HG02623 (cell line): ENCODE measurements at regions not wholly inside any gene's neighbourhood (a gene's known extent, or its start where the extent isn't known, plus 50 kb on each side); places are given as distances from the start of the nearest gene placed in this dataset.

Source experiments
- ATAC-seq: cut with Tn5 transposase; IDR thresholded peaks from one replicate; pipeline ENCODE4 v1.9.1; 2021; ENCODE audit warnings: moderate library complexity; ENCODE audit not compliant: unreplicated experiment

DNA sequence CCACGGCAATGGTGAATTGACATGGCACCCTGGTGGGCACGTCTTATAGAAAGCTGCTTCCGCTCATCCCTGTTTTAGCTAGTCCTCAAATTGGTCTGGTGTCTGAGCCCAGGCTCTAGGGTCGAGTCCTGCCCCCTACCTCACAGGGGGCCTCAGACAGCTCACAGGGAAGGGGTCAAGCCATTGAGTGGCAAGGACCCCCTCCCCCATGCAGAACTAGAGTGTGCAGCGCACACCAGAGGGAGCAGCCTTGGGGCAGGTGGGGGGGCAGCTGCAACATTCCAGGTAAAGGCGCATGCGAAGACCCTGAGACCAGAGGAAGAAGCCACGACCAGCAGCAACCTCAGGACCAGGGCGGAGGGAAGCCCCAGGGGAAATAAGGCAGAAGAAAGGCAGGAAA is 240.4 kb upstream of the PPP2R2D start:
- ATAC-seq = no peak

DNA sequence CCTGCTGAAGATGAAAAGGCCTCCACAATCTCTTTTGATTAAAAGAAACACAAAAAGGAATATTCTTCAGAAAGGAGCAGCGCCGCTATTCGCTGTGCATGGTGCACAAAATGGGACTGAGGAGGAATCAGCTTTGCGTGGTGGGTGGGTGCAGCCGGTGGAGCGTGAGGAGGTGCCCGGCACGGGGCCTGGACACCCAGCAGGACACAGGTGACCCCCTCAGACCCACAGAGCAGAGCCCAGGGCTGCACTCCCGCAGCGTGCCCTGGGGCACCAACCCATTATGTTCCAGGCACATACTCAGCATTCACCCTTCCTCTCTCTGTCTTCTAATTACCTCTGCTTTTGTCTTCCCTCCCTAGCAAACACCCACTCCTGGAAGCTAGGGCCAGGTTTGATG is 238.0 kb upstream of the PPP2R2D start:
- no peak for ATAC-seq

DNA sequence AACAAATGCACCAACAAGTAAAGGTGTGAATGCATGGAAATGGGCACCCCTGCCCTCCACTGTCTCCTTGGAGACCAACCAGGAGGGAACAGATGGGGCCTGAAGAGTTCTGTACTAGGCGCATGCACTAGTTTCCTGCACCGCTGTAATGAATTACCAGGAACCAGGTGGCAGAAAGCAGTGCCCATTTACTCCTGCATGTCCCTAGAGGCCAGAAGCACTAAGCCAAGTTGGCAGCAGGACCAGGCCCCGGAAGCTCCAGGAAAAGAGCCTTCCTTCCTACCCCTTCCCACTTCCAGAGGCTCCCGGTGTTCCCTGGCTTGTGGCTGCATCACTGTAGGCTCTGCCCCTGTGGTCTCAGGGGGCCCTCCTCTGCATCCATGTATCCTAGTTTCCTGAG is 237.5 kb upstream of the PPP2R2D start:
- no peak for ATAC-seq

DNA sequence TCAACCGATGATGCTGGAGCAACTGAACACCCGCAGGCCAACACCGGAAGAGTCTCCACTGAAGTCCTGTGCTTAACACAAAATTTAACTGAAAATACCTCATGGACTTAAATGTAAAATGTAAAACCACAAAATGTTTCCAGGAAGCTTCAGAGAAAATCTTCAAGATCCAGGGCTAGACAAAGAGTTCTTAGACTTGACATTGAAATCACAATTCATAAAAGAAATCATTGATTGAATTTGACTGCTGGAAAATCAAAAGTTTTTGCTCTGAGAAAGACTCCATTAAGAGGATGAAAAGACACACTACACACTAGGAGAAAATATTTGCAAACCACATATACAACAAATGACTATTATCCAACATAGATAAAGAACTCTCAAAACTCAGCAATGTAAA is 234.7 kb upstream of the PPP2R2D start:
- no peak for ATAC-seq

DNA sequence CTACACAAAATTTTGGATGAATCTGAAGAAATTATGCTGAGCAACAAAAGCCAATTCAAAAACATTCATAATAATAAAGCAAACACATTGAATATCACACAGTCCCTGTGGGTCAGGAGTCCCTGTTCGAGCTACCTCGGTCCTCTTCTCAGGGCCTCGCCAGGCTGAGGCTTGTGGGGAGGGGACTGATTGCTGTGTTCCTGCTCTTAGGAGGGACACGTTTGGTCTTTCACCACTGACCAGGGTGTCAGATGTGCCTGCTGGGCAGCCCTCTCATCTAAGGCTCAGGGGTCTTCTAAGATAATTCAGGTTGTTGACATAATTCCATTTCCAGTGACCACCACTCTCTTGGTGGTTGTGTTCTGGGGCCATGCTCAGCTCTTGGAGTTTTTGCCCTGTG is 233.8 kb upstream of the PPP2R2D start:
- ATAC-seq = no peak

DNA sequence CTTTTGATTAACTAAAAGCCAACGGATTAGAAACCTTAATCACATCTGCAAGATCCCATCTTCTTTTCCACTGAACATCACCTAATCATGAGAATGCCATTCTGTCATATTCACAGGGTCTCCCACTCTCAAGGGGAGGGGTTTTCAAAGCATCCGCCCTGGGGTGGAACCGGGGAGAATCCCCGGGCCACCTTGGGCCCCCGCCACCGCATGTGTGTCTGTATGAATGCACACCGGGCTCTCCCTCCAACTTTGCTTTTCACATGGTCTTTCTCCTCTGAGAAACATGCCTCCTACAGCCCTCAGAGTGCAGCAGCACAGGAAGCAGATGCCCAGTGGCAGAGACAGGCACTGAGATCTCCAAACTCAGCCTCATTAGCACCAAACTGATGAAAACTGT is 233.2 kb upstream of the PPP2R2D start:
- no peak for ATAC-seq

DNA sequence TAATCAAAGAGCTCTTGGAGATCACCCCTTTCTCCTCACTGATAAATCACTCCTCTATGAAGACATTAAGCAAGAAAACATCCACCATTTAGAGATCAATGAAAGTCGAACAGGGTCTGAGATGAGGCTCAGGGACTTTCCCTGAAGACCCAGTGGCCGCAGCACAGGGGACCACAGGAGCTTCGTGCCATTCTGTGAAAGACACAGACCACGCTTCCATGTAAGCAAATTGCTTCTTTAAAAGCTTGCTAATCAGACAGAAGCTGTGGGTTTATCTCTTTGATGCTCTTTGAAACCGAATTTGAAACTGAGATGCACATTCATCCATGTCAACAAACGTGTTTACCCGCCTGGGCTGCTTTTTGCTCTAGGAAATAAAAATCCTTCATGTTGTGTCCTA is 231.9 kb upstream of the PPP2R2D start:
- no peak for ATAC-seq

DNA sequence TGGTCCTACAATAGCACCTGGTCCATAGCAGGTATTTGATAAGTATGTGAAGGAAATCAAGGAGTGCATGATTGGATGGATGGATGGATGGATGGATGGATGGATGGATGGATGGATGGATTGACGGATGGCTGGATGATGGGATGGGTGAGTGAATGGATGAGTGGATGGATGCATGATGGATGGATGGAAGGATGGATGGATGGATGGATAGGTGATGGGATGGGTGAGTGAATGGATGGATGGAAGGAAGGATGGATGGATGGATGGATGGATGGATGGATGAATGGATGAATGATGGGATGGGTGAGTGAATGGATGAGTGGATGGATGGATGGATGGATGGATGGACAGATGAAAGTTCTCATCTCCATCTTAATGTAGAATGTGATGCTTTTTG is 231.0 kb upstream of the PPP2R2D start:
- no peak for ATAC-seq

DNA sequence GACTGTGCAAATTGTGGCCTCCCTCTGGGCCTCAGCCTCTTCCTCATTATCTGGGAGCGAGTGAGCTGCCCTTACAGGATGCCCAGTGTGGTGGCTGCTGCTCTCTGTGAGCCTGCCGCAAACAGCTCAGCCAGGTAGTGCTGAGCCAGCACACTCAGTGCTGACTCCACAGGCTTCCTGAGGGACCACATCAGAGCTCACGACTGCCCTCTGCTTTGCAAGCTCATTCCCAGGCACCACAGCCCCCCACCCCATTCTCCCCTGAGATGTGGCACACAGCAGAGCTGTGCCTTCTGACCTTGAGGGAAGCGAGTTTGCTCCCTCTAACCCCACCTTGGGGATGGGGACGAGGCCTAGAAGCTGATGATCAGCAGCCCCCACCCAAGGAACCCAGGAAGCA is 230.5 kb upstream of the PPP2R2D start:
- ATAC-seq = no peak

DNA sequence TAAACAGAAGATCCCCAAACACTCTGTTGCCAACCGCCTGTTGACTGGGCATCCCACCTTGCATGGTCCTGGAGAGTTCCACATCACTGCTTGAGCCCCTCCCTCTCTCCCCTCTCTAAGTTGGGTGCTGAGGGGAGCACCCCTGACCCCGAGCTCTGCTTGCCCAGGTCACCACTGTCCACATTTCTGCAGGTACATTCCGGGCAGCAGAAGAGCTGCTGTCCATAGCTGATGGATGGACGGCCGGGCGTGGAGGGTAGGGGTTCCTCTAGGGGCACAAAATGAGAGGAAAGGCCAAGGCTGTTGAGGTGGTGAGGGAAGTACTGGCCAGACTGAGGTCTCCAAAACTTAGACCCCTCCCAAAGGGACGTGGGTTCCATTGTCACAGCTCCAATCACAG is 227.4 kb upstream of the PPP2R2D start:
- ATAC-seq = no peak

DNA sequence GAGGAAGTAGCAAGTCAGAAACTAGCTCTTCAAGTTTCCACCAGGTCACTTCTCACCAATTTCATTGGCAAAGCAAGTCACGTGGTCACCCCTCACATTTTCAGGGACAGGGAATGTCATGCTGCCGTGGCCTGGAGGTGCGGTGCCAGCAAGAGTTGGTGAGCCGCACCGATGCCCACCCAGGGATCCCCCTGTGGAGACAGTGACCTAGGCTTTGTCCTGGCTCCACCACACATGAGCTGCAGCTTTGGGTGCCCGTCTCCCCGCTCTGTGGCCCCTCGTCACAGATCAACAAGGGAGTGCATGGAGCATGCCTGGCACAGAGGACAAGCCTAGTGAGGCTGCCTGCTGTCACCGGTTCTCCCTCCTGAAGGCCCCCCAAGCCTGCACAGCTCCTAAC is 226.7 kb upstream of the PPP2R2D start:
- no peak for ATAC-seq

DNA sequence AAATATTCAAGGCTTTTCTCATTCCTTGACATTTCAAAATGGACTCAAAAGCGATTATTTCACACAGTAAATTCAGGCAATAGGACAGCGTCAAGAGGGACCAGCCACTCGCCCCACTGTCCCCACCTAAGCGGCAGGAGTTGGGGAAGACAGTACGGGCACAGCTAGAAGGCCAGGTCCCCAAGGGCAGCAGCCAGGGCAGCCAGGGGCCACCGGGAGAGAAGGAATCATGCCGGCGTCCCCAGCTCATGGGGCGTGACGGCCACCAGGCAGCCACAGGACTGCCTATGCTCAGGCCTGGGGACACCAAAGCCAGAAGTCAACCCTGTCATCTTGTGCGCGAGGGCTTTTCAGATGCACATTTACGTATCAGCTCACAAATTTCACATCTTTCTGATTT is 225.7 kb upstream of the PPP2R2D start:
- no peak for ATAC-seq

DNA sequence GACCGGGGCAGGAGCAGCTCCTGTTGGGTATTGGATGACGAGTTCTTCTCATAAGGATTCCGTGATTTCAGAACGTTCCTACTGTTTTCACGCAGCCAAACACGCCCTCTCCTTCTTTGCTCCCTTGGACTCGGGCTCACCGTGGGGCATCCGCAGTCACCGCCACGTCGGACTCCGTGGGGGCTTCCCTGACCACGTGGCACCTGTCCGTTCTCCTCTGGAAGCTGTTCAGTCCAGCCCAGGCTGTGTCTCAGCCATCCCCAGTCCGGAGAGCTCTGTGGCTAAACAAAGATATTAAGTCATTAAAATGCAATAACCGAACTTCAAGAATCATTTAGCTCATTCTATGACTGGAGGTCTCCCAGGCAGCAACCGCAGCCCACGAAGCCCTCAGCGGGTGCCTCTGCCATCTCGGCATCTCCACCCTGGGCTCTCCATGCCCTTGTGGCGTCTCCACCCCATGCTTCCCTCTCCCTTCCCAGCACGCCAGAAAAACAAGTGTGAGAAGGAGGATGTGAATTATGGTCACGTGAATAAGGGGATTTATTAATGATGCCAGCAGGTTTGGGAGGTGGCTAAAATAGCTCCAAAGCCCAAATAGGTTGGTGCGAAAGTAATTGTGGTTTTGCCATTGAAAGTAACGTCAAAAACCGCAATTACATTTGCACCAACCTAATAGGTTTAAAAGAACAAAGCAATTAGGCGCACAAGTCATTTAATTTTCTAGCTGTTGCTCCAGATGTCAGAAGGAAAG is 224.6 kb upstream of the PPP2R2D start:
- no peak for ATAC-seq

DNA sequence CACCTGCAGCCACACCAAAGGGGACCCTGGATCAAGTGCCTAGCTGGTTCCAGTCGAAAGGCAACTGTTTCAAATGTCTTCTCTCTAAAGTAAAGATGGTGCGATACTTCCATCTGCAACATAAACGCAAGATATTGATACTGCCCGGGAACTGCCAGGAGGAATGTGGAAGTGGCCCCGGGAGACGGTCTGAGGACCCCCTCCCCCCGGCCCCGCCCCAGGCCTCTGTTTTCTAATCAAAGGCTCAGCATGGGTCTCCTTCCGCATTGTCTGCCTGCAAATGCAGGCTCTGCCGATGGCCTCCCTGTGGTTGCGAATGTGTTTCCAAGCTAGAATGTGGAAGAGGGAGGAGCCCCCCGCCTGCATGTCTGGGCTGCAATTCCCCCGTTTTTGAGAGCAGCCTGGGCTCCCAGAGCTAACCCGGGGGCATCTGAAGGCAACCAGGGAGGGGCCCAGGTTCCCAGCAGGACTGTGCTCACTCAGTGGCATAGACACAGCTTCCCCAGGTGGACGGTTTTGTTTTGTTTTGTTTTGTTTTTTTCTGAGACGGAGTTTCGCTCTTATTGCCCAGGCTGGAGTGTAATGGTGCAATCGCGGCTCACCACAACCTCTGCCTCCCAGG is 223.9 kb upstream of the PPP2R2D start:
- no peak for ATAC-seq

DNA sequence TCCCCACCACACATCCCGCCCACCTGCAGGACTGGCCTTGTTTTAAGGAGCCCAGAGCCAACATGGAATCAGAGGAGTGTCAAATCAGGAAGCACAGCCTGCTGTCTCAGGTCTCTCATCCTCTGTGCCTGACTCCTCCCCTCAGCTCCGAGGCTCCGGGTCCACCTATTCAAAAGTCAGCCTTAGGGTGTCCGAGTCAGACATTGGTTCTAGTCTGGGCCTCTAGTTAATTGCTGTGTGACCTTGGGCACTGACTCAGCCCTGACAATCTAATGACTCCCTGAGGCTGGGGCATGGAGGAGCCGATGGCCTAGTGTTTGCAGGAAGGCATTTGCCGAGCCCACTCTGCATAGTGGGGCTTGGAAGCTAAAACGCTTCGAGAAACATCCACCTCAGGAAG is 223.1 kb upstream of the PPP2R2D start:
- ATAC-seq = no peak

DNA sequence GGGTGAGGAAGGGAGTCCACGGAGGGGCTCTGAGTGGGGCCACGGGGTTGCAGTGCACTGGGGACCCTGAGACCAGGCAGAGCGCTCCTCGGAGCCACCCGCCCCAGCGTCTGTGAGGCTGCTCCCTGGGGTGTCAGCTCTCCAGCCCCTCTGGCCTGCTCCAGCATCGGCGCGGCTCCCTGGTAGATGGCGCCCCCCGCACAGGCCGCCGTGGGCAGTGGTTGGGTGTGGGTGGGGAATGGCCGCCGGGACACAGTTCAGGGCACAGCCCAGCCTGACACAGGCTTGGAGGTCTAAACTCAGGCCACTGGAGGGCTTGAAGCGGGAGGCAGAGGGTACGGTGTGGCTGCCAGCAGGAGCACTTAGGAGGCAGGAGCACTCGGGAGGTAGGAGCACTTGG is 222.6 kb upstream of the PPP2R2D start:
- ATAC-seq = no peak

DNA sequence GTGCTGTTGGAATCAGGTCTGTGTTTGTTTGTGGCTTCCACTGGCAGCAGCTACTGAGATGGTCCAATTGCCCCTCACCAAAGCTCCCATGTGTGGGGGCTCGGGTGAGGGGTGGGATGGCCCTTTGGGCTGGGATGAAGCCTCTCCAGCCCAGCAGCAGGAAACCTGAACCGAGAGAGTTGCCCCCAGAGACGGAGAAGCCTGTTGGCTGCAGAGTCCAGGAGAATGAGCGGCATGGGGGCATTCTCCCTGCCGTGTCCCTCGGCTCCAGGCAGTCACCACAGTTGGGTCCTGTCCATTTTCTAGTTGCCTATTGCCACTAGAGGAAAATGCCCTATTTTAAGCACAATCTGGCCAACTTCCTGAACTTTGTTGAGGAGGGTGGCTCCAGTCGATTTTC is 222.2 kb upstream of the PPP2R2D start:
- no peak for ATAC-seq

DNA sequence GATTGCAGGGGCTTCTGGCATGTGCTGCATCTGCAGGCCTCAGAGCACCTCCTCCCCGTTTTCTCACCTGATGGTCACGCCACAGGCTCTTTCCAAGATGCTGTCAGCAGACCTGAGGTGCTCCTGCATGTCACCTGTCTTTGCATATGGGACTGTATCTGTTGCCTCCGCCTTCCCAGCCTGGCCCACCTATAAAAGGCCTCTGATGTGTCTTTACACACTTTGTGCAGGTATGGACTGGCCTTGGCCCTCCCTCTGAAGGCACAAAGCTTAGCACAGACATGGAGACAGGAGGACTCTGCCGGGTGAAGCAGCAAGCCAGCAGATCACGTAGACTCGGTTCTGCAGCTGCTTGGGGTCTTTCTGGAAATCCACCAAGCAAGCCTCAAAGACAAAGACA is 220.9 kb upstream of the PPP2R2D start:
- no peak for ATAC-seq

DNA sequence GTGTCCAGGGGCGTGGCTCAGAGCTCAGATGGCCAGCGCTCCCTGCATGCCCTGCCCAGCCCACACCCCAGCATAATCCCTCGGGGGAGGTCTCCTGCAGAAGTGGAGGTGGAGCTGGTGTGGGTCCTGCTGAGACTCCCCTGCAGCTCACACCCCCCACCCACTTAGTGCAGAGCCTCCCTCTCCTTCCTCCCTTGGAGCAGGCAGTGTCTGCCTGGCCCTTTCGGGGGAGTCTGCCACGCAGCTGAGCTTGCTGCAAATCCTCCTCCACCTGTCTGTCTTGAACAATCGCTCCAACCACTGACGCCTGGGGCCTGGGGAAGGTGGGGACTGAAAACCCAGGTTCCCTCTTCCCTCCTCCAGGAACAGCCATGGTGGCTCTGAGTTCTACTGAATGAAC is 219.7 kb upstream of the PPP2R2D start:
- ATAC-seq = no peak

DNA sequence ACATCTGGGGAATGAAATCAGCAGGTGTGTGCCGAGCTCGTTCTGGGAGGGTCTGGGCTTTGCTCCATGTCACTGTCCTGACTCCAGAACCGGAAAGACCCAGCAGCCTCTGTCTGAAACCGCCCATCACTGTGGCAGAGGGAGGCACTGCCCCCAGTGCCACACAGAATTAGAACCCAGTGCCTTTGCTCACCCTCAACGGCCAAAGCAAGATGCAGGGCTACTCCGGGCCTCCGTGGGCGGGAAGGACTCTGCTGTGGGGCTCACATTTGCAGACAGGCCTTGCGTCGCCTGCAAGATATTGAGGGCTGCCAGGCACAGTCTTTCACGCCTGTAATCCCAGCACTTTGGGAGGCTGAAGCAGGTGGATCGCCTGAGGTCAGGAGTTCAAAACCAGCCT is 219.2 kb upstream of the PPP2R2D start:
- ATAC-seq = no peak

DNA sequence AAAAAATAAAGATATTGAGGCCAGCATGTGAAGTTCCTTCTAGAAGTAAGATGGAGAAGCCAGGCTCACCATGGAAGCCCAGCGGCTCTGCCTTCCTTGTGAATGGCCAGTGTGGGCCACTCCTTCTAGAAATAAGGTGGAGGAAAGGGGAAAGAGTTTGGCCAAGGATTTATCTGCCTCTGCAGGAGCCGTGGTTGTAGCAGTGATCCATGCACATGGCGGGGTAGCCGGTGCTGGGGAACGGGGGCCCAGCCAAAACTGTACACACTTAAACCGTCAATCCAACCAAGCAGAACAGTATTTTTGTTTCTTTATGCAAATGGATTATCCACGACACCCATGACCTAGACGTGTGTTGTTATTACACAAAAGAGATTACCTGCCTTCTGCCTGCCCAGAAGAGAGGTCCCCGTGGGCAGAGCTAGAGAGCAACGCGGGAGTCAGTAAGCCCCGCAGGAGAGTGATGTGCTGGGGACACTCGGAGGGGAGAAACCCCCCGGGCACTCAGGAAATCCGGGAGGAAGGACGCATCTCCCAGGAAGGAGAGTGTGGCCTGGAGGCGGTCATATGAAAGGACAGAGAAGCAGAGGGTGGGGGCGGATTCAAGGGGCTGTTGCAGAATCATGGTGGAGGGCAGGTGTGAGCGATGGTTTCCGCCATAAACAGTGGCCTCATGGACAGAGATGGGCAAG is 218.4 kb upstream of the PPP2R2D start:
- no peak for ATAC-seq

DNA sequence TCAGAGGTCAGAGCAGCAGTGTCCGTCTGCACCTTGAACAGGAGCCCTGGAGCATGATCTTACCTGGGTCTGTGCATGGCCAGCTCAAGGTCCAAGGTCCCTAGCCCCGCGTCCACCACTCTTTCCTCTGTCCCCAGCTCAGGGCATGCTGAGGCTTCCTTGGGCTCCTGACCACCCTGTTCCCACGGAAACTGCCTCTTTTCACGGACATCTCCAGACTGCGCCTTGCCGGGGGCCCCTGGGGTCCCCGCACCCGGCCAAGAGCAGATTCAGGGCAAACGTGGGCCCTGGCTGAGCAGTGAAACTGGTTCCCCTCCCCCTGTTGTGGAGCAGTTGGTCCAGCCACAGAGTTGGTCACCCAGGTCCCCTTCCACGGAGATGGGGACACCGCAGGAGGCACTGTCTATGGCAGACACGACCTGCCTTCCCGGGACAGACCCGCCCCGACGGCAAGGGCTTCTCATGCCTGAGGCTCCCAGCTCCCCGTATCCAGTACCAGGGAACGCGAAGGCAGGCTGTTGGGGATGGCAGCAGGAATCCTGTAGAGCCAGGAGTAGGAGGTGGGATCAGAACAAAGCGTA is 217.4 kb upstream of the PPP2R2D start:
- no peak for ATAC-seq
